GM12873 (cell line): ENCODE measurements at regions not wholly inside any gene's neighbourhood (a gene's known extent, or its start where the extent isn't known, plus 50 kb on each side); places are given as distances from the start of the nearest gene placed in this dataset.

ENCODE experiments used
- CTCF ChIP-seq: IDR thresholded peaks from 2 replicates; pipeline ENCODE4 v1.5.1; 2012; ENCODE audit warnings: low read depth, mild to moderate bottlenecking, moderate library complexity, low read length, control low read depth; ENCODE audit not compliant: insufficient read depth; ENCODE audit errors: missing control alignments

- TF ChIP-seq CTCF: no peak
Measured at GRCh38 chr1:22388671-22389450, 62.8 kb upstream of the ZBTB40 start.

GRCh38 chr1:22393587-22393986 lies 58.1 kb upstream of the ZBTB40 start:
- TF ChIP-seq CTCF: no peak

- no peak for TF ChIP-seq CTCF
Measured at GRCh38 chr1:22398656-22399420, 52.8 kb upstream of the ZBTB40 start.

DNA sequence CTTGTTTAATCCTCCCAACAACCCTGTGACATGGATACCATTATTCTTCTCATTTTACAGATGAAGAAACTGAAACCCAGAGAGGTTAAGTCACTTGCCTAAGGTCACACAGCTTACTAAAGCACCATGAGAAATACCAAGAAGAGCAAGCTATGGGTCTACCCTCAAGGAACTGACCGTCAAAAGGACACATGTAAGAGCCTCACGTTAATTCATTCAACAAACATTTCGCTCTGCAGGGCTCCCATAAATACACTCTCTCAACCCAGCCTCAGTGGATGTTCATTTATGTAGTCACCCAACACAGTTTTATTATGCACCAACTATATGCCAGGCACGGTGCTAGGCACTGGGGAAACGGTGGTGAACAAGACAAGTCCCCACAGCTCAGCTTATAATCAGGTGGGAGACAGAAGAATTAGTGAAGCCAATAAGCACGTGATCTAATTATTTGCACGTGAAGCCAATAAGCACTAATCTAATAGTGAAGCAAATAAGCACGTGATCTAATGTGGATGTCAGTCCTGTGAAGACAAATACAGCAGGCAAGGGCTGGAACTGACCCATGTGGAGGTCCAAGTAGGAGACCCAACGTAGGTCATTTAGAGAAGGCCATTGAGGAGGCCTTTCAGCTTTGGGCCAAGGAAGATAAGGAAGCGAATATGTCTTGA lies 52.1 kb upstream of the ZBTB40 start:
- no peak for TF ChIP-seq CTCF
